ENCODE measurements at regions not wholly inside any gene's neighbourhood (a gene's known extent, or its start where the extent isn't known, plus 50 kb on each side); places are given as distances from the start of the nearest gene placed in this dataset.

DNA sequence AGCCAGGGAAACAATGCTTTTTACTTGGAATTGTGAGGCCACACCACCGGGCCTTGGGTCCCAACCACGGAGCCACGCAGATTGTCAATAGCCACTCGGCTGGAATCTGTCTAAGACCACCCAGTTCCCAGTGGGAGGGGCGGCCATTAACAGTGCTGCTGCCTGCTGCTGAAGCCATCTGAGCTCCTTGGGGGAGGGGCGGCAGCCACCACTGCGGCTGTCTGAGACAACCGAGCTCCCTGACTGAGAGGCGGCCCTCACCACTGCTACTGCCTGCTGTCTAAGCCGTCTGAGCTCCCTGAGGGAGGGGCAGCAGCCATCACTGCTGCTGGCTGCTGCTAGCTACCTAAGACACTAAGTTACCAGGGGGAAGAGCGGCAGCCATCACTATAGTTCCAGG, 64.3 kb downstream of the DMRTA2 start:
- DNase-seq (ENCODE audit: low read depth, low spot score) = no peak

DNA sequence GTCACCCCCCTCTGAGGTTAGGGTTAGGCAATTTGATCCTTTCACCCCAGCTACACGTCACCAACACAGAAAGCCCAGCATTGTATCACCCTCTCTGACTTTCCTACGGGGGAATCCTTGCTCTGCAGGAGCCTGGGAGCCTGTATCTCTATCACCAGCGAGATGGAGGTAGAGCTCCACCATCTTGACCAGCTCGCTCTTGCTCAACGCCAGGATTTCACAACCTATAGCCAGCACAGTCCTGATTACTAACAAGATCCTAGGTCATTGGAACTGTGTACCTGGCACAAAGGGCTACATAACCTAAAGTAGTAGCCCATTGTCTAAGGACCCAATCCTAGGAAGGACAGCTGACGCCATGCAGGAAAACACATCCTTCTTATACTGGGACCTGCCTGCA, 66.1 kb downstream of the DMRTA2 start:
- no peak for DNase-seq (ENCODE audit: low read depth, low spot score)

DNA sequence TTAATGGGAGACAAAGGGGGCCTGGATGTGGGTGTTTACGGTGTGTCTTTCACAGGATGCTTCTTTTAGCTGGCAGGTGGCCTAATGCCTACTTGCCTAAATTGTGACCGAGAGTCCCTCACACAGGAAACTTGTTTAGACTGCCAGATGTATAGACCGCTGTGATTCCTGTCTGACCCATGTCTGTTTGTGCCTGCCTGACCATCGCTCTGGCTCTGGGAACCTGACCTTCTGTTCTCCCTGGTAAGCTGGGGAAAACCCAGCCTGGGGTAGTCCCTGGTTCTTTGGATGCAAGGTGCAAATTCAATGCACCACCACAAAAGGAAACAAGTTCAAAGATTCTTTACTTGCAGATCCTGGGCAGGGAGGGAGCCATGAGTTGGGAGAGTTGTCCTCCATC, 68.4 kb downstream of the DMRTA2 start:
- no peak for DNase-seq (ENCODE audit: low read depth, low spot score)

DNA sequence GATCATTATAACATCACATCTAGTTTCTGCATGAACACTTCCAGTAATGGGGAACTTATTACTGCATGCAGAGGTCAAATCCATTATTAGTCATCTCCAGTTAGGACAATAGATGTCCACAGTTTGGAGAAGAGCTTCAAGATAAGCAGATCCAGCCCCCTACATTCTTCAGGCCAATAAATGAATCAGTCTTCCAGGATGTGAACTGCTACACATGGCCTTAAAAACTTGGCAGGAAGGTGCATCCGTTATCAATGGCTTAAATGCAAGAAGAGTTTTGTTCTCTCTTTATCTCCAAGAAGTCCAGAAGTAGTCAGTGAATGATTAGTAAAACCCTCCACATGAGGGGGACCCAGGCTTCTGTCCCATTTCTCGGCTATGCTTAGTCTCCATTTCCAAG, 70.8 kb downstream of the DMRTA2 start:
- no peak for DNase-seq (ENCODE audit: low read depth, low spot score)

DNA sequence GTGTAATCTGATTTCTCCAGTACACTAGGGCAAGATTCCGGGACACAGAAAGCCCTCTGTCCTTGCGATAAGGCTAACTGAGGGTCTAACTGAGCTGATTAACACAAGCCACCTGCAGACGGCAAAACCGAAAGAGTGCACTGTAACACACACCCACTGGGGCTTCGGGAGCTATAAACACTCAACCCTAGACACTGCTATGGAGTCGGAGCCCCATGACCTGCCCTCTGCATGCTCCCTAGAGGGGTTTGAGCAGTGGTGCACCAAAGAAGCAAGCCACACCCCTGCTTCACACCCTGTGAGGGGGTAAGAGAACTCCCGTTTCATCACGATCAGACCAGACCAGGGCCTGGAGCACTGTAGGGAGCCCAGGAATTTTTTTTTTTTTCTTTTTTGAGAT, 72.4 kb downstream of the DMRTA2 start:
- no peak for DNase-seq (ENCODE audit: low read depth, low spot score)

DNA sequence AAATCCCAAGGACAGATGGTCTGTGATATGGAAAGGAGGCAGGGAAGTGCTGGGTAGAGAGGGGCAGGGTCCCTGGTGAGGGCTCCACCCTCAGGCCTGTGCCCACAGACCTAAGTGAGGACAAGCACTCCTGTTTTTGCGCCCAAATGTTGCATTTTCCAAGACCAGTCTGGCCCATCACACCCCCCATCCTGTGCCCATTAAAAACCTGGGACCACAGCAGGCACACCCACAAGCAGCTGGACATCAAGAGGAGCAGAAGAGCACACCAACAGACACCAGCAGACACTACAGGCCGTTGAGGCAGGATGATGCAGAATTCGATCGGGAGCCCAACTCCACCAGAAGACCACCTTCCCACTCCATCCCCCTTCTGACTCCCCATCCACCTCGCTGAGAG, 72.8 kb downstream of the DMRTA2 start:
- no peak for DNase-seq (ENCODE audit: low read depth, low spot score)

DNA sequence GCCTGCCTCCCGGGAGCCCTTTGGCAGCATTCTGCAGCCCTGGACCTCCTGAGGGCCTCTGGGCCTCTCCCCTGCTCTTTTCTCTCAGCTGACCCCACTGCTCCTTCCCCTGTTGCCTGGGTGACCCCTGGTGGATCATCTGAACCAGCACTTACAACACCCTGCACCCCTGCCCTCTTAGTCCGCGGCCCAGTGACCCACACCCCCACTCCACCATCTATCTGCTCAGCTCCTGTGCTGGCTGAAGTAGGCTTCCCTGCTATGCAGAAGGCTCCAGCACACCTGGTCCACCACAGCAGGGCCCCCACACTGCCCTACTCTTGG, 74.0 kb downstream of the DMRTA2 start:
- no peak for DNase-seq (ENCODE audit: low read depth, low spot score)

DNA sequence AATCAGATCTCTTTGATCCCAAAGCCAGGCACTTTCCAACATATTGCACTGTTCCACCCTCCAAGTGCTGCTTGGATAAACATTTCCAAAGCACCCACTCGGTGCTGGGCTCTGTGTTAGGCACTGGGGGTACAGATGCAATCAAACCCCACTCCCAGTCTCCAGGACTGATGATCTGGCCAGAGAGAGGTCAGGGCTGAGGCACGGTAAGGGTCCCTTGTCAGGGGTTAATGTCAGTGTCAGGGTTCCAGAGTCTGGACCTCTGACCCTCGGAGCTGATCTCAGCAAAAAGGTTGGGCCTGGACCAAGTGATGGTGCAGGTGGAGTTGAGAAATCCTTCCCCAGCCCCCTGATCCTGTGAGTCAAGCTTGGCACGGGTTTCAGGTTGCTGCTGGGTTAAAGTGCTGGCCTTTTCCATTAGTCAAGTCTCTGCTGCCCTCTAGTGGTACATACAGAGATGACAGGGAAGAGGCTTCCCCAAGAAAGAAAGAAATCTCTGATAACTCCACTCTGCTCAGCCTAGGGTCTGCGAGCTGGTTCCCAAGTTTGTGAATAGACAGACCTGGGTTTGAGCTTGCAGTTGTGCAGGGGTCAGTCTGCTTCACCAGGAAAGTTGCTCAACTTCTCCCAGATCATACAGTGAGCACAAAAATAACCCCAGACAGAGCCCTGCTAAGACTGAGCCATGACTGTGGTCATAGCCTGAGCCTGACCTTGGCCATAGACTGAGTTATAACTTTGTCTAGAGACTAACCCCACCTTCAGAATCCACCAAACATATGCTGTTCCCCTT, 74.6 kb downstream of the DMRTA2 start:
- peak; percentile 21 for DNase-seq (ENCODE audit: low read depth, low spot score)

DNA sequence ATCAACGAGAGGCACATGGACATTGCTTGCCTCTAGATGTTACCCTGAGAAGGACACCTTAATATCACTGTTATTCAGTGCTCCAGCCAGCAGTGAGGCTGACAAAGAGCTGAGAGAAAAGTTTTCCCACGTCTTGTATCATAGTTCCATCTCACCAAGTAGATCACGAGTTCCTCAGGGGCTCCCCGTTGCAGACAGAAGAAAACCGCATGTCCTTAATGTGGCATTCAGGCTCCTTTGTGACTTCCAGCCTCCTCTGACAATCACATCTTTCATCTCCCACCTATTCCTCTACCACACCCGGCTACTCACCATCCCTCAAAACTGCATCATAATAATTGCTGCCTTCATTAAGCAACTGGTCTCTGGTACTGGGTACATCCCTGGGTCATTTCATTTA, 75.3 kb downstream of the DMRTA2 start:
- DNase-seq (ENCODE audit: low read depth, low spot score) = no peak

DNA sequence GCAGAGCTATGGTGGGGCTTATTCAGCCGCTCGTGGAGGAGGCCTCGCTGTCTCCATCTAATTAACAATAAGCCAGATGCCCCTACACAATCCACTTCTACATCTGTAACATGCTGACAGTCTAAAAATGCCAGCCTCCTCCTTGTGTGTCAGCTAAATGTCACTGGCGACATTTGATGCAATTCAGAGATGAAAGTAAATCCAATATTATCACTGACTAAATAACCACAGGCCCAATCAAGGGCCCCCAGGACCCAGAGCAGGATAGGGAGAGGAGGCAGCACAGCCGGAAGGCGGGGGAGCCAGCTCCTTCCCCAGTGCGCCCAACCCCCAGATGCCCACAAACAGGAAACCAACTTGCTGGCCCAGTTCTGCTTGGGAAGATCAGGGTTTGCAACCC, 76.6 kb downstream of the DMRTA2 start:
- no peak for DNase-seq (ENCODE audit: low read depth, low spot score)

DNA sequence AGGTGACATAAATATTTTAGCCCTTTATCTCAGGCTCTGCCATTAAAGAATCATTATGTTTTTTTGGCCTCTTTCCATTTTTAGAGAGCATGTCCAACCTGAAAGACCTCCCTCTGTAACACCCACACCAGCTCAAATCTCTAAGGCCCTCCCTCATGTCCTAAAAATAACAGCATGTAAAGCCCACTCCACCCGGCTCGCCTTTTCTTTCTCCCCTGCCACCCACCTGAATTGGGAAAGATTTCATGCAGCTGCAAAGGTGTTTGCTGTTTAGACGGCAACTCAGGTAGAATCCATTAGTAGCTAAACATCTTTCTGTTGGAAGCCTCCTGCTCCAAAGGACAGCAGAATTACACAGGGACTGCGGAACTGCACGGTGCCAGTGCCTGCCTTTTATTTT, 79.9 kb downstream of the DMRTA2 start:
- no peak for DNase-seq (ENCODE audit: low read depth, low spot score)

DNA sequence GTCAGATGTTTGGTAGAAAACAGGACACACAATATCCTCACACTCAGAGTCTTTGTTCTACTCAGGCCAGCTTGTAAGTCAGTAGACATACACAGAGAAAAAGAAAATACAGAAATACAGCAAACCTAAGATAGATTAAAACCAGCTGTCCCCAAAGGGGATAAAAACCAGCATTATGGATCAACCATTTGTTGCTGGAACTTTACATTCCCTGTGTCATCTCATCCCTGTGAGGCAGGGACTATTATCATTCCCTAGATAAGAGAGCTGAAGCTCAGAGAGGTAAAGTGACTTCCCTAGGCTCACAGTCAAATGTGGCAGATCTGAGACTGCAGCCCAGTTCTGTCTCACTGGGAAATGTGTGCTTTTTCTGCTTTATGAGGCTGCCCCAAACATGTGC, 80.7 kb downstream of the DMRTA2 start:
- DNase-seq (ENCODE audit: low read depth, low spot score) = no peak

DNA sequence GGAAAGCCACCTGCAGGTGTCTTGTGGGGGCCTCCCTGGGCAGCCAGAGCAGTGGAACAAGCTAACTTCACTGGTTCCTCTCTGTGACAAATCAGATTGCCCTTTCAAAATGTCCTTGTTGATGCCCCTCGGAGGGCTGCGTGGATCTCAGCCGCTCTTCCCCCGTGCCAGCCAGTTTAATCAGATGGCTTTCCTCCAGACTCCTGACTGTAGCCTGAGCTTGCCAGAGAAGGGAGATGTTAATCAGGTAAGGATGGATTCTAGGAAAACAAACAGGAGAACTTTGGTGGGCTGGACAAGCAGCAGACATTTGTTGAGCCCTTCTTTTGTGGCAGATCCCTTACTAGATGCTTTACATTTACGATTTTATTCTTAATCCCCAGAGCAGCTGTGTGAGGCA, 88.2 kb downstream of the DMRTA2 start:
- no peak for DNase-seq (ENCODE audit: low read depth, low spot score)

DNA sequence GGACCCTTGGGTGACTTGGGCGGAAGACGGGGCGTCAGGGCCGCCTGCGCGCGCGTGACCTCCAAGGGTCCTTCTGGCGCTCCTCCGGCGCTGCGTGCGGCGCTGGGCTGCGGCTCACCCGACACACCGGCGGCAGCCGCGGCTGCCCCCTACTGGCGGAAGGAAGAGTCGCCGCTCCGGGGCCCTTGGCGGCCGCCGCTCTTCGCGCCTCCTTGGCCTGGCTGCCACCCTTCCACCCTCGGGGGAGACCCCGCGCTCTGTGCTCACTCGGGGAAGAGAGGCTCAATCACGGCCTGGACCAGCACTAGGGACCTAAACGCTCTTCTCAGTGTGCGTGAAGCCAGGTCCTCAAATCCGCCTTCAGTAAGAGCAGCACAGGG, 89.7 kb downstream of the DMRTA2 start:
- no peak for DNase-seq (ENCODE audit: low read depth, low spot score)

DNA sequence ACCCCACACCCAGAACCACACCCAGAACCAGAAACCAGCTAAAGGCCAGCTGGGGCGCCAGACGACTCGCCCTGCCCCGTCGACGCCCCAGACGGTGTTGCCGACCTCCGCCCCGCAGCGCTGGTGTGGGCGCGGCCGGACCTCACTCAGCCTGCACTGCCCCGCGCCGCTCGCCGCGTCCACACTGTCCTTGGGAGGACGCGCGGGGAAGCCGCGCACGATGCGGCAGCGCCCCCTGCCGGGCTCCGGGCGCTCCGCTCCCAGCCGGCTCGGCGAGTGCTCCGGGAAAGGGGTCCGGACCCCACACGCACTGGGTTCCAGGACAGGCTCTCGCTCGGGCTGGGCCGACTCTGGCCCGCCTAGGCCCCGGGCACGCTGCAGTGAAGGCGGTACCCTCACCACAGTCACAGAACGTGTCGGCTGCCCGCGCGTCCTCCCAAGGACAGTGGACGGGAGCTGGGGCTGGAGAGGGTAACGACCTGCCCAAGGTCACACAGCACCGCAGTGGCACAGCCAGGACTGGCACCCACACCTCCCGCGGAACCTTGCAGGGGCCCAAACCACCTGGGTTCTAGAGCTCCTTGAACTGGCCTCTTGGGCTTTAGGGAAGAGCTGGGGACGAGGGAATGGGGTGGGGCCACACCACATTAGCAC, 90.2 kb downstream of the DMRTA2 start:
- no peak for DNase-seq (ENCODE audit: low read depth, low spot score)

DNA sequence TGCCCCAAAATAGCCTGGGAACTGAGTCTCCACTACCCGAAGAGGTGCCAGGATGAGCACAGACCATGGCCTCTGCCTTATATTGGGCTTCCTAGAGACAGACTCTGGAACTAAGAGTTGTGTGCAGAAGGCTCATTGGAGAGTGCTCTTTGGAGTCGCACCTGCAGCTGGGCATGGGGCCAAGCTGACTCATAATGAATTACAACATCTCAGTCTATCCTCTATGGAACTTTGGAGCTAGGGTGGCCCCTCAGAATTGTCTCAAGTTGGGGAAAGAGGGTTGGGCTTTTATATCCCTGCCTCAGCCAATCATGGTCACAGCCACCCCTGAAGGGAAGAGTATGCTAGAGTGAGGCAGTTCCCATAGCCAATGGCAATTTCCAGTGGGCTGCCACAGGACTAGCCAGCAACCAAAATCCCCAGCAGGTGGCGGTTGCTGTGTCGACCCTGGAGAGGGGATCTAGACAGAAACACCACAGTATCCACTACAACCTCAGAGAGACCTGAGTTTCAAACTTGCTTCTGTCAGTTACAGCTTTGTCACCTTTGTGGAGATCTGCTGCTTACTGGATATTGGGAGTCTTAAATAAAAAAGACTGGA, 93.8 kb downstream of the DMRTA2 start:
- DNase-seq (ENCODE audit: low read depth, low spot score) = no peak

DNA sequence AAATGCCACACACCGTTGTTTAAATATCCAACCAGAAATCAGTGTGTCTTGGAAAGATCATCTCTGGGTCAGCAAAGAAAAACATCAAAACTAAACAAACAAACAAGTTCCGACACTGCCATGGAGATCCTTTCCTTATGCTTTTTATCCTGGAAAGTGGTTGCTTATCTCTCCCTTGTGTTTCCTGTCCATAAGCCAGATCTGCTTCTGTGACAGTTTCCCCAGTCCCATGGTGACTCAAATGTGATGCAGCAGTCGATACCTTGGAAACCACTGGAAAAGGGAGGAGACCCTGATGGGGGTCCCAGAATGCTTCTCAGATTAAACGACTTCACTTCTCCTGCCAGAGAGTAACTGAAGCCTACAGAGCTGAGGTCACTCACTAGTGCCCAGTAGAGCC, 94.7 kb downstream of the DMRTA2 start:
- no peak for DNase-seq (ENCODE audit: low read depth, low spot score)

DNA sequence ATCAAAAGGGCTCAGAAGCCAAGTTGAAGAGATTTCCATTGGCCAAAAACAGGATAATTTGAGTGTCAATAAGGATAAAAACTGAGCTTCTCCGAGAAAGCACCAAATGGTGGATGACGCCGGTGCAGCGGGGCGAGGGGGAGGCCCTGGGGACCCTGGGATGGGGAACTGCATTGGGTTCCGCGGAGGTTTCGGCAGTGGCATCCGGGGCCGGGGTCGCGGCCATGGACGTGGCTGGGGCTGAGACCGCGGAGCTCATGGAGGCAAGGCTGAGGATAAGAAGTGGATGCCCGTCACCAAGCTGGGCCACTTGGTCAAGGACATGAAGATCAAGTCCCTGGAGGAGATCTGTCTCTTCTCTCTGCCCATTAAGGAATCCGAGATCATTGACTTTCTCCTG, 97.2 kb downstream of the DMRTA2 start:
- no peak for DNase-seq (ENCODE audit: low read depth, low spot score)

DNA sequence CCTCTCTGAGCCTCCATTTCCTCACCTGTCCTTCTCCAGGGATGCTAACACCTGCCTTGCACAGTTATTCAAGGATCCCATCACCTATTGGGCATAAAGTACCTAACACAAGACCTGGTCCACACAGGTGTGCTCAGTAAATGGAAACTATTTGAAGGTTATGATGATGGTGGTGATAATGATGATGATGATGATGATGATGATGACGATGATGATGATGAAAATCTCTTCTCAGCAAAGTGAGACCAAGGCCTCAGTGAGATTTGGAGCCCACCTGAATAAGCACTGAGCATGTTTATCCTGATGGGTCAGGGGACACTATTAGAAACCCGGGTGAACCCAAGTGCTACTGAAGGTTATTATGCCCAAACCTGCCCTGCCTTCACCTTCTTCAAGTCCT, 100.7 kb downstream of the DMRTA2 start:
- no peak for DNase-seq (ENCODE audit: low read depth, low spot score)

DNA sequence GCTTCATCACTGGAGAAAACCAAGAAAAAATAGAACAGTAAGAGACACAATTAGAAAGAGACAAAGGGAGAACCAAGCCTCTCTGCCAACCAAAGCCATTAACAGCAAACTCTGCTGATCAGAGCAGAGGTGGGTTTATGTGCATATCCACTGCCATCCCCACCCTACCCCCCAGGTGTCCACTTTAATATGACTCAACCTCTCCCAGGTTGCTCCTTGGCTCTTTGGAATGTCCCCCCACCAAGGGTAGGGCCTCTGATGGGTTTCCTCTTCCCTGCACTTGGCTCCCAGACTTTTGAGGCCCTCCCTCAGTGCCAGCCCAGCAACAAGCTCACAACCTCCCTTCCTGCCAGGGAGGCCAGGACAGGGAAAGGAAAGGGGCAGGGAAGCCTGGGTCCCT, 104.8 kb downstream of the DMRTA2 start:
- no peak for DNase-seq (ENCODE audit: low read depth, low spot score)

DNA sequence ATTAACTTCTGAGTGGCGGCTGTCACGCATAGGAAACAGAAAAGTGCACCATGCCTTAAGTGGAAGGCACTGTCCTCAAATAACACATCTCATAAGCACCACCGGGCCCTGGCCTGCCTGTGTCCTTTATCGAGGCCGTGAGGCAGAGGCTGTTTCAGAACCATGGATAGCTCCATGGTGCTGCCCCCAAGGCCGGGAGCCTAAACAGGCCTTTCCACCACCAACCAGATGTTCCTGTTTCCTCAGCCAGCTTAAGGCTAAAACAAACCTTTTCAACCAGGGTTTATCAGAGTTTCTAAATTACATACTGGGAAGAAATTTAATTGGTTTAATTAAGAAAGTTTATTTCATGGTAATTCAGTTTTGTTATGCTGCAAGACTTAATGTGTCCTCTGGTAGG, 114.4 kb downstream of the DMRTA2 start:
- no peak for DNase-seq (ENCODE audit: low read depth, low spot score)

DNA sequence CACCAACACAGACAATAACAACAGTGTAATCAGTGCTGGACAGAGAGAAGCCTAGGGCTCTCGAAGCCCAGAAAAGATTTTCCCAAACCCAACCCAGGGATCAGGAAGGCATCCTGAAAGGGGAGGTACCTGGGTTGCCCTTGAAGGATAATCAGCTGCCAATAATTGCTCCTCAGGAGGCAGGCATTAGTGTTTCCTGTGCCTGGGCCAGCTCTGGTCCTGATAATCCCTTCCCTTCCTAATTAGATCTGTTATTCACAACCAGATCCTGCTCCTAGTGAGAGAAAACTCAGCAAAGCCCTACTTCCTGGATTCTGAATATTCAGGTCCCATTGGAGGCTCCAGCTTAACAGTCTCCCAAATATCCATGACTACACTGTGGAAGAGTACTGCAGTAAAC, 117.4 kb downstream of the DMRTA2 start:
- DNase-seq (ENCODE audit: low read depth, low spot score) = no peak

DNA sequence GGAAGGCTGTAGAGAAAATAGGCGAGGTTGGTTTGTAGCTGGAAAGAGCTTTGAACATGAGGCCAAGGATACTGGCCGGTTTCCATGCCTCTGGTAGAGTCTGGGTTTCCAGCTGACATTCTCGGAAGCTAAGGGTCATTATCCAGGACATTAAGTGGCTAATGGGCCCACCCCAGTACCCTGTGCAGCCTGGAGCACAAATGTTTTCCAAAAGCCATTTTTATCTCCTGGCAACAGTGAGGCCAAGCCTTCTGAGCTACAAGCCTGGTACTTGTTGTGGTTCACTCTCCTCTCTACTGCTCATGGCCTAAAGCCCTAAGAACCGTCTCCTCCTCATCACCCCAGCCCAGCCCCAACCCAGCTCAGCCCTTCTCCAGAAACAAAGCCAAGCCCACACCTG, 122.9 kb downstream of the DMRTA2 start:
- no peak for DNase-seq (ENCODE audit: low read depth, low spot score)

Data from activated CD4-positive, CD25-positive, alpha-beta regulatory T cell treated with anti-CD3 and anti-CD28 coated beads, Interleukin-2, amount 50 U/mL, for 16 hours (primary cell).